GM18499 (cell line): ENCODE measurements at regions not wholly inside any gene's neighbourhood (a gene's known extent, or its start where the extent isn't known, plus 50 kb on each side); places are given as distances from the start of the nearest gene placed in this dataset.
A peak's percentile ranks its signal among the peaks of the same experiment; 100 is the strongest.
"Not testable (repeated sequence)": the region's sequence is repeated elsewhere in the genome, so short reads cannot be mapped to it uniquely, and the experiment has no call there.

ENCODE experiments used
- ATAC-seq: cut with Tn5 transposase; IDR thresholded peaks from one replicate; pipeline ENCODE4 v1.9.1; 2021; ENCODE audit warnings: moderate number of reproducible peaks; ENCODE audit not compliant: insufficient read depth, unreplicated experiment

- no peak for ATAC-seq
Measured at GRCh38 chr3:145055375-145056076, 1083.9 kb downstream of the DIPK2A start.

GRCh38 chr3:145058483-145058882, 1086.9 kb downstream of the DIPK2A start:
- ATAC-seq = no peak

GRCh38 chr3:145063616-145064015, 1092.0 kb downstream of the DIPK2A start:
- ATAC-seq = no peak

- ATAC-seq = no peak
Measured at GRCh38 chr3:145070795-145071194, 1090.2 kb downstream of the PLOD2 start.

DNA sequence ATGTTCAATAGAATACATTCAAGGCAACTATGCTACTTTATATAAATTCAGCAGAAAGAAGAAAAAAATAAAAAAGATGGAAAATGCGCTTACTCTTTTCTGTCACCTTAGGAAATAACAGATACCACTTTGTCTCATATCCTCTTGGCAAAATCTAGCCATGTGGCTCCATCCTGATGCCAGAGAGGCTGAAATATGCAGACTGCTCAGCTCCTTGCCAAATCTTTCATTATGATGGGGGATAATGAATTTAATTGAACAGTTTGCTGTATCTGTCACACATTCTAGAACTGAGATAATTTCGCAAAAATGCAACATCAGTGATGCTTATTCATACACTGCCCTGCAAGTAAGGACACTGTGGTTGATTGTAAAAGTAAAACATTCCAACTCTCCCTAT, 1081.5 kb downstream of the PLOD2 start:
- no peak for ATAC-seq

DNA sequence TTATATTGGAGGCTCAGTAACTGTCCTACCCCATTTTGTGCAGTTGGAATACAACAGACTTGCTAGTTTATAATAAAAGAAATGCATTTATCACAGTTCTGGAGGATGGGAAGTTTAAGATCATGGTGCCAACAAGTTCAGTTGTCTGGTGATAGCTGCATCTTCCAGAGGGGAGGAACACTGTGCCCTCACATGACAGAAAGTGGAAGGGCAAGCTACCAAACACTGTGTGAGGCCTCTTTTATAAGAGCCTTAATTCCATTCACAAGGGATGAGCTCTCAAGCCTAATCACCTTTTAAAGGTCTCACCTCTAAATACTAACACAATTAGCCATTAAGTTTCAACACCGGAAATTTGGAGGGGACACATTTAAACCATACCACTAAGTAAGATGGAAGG, 1073.9 kb downstream of the PLOD2 start:
- no peak for ATAC-seq

- ATAC-seq = peak; percentile 83
Measured at GRCh38 chr3:145088917-145089316, 1072.1 kb downstream of the PLOD2 start.

DNA sequence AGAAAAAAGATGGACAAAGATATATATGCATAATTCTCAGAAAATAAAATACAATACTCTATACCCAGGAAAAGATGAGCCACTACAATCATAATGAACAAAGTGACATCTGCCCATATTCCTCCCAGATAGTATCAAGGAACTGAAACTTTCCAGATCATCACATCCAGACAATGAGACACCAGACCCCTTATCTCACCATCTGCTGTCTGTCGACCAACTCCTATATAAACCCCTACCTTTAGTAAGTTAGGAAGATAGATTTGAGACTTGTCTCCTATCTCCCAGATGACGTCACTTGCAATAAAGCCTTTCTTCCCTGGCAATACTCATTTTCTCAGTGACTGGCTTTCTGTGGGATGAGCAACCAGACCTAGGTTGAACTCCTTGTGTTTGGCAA, 1071.6 kb downstream of the PLOD2 start:
- peak; percentile 6 for ATAC-seq

- peak; percentile 93 for ATAC-seq
Measured at GRCh38 chr3:145094355-145094941, 1066.5 kb downstream of the PLOD2 start.

GRCh38 chr3:145111141-145111540, 1049.8 kb downstream of the PLOD2 start:
- not testable (repeated sequence) for ATAC-seq

GRCh38 chr3:145116769-145117168, 1044.2 kb downstream of the PLOD2 start:
- ATAC-seq = no peak

GRCh38 chr3:145118303-145118702, 1042.7 kb downstream of the PLOD2 start:
- no peak for ATAC-seq

- ATAC-seq = no peak
Measured at GRCh38 chr3:145124900-145125678, 1035.9 kb downstream of the PLOD2 start.

DNA sequence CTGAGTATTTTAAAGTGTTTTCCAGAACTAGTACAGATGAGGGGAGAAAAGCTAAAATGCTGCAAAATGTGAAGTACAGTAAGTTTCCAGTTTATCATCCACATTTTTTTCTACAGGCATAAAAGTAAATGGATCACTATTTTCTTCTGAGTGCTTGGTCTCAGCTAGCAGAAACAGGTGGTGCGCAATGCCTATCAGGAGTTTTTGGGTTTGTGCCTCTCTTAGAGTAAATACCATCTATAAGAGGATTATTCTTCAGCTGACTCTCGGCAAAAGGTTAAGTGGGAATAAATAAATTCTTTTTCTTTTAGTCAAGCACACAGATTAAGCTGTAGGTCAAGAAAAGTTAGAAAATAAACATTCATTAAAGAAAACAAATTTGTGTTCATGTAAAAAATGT, 1027.7 kb downstream of the PLOD2 start:
- ATAC-seq = no peak

DNA sequence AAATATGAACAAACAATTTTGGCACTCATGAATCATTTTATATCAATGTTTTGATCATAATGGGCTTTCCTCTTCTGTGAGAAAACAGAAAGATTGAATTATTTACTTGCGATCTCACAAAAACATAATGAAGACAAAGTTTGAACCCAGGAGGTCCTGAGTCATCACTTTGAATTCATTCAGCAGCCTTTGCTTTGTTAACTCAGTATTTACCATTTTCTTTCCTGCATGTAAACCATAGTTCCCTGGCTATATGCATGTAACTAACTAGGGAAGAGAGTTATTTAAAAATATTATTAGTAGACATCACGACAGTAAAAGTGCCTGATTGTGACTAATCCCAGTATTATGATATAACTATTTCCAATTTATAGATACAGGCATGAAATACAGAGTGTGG, 1026.2 kb downstream of the PLOD2 start:
- no peak for ATAC-seq

- no peak for ATAC-seq
Measured at GRCh38 chr3:145144361-145144760, 1016.6 kb downstream of the PLOD2 start.

DNA sequence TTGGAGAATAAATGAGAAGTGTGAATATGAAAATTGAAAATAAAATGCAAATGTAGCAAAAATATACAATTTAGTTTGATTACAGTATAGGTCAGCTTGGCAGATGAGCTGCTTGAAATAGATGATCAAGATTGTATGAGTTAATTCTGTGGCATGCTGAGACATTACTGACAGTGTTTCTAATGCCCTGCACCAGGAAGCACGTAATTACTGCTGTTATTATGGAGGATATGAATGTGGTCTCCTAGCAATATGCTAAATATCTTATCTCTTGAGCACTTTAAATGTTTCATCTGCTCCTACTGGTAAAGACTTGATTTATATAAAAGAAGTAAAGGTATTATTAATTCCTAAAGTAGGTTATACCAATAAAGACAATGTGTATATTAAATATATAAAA, 1015.5 kb downstream of the PLOD2 start:
- ATAC-seq = no peak

DNA sequence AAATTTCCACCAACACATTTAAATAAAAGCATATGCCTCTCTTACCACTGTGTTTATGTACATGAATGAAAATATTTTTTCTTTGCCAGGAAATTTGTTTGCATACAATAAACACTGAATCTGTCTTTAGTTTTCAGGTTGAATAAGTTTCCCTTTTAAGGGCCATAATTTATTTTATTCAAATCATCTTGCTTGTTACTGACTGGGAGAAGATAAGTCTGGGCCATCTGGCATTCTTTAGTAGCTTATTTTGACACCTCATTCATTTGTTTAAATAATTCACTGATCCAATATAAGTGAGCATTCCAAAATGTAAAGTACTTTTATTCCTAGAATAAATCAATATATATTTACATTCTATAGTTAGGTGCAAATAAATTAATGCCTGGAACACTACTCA, 1001.3 kb downstream of the PLOD2 start:
- ATAC-seq = no peak

DNA sequence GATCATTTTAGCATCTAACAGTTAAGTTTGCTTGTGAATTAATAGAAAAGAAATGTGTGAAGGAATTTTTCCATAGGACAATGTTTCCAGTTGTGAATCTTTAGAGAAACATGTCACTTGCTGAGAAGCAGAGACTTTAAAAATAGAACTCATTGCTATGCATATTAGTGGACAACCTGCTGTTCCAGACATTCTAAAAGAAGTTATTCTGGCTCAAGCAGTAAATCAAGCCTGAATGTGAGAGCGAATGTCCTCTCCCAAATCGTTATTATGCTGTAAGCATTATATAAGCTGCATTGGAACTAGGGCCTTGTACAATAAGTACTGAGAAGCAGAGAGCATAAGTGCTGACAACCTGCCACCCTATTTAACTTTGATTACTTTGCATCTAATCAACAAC, 990.9 kb downstream of the PLOD2 start:
- no peak for ATAC-seq

DNA sequence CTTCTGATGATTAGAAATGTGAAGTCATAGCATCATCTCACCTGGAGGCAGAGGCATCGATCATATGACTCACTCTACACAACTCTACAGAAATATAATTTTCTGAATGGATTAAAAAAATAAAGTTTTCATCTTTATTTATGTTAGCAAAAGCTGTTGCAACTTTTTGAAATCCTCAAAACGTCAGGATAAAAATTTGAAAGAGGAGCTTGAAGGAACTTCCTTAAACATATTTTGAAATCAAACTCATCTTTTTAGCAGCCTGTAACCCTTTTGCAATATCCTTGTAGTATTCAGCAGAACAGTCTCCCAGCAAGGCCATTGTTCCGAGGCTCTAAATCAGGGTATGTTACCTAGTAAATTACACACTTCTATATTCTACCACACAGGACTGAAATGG, 985.4 kb downstream of the PLOD2 start:
- ATAC-seq = no peak

DNA sequence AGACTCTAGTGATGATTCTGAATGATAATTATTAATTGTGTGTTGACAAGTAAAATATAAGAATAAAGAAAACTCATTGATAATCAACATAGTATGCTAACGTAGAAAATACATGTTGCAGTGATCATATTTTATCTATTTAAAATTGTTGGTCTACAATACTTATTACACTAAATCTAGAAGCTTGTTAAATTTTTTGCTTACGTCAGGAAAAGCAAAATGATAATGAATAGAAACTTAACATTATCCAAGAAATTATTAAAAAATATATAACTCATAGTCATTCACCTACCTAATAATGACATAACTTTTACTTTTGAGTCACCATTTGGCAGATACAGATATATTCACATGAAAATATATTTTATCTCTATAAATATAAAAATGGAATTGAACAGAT, 984.1 kb downstream of the PLOD2 start:
- no peak for ATAC-seq

DNA sequence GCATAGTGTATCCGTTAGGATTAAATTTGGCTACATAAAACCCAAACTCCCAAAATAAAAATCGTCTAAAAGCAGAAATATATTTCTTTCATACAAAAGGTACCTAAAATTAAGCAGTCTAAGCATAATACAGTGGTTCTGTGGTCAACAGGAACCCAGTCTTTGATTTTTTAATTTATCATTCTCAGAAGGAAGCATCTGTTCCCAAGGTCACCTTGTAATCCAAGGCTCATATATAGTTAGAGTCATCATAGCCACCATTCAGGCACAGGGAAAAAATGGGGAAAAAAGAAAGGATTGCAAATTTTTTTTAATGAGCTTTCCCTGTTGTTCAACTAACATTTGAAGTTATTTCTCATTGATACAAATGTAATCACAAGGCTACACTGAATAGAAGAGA, 983.2 kb downstream of the PLOD2 start:
- no peak for ATAC-seq
